Right renal cortex interstitium (tissue), 3 donors: ENCODE measurements at regions not wholly inside any gene's neighbourhood (a gene's known extent, or its start where the extent isn't known, plus 50 kb on each side); places are given as distances from the start of the nearest gene placed in this dataset.

ENCODE experiments used
- DNase-seq, 3 donors: peaks; one replicate each; pipeline ENCODE4 v3.0.0-alpha.2; 2013; ENCODE audit warnings: low read depth in 3 of 3, low spot score in 2 of 3

- no peak for DNase-seq
Measured at GRCh38 chr18:77969972-77970371, 720.3 kb downstream of the GALR1 start.

DNA sequence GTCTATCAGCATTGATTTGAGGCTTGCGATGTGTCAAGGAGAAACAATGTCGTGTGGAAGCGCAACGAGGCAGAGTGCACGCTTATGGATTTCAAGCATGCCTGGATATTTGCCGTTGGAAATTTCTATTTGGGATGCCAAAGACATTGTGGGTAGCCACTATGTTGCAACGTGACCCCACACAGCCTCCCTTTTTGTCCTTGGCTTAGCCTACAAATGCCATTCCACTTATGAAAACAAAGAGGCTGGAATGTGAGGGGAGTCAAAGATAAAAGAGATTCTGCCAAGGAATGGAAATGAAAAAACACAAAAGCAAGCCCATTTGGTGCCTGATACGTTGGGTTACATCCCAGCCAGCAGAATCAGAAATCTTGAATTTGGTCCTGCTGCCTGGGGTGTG is 721.2 kb downstream of the GALR1 start:
- DNase-seq: no peak

DNA sequence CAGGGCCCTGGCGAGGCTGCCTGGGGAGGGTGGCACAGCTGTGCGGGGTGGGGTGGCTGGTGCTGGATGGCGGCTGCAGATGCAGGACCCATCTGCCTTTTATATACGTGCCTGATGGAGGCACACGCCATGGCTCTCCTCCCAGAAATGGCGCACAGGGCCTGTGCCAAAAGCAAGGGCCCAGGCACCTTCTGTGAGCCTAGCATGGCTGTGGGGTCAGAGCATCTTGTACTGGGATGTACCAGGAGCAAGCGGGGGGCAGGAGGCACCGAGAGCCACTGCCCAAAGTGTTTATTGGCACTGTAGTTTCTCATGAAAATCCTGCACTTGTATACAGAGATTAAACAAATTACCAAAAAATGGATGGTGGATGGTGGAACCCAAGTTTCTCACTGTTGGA is 724.1 kb downstream of the GALR1 start:
- DNase-seq: no peak

DNA sequence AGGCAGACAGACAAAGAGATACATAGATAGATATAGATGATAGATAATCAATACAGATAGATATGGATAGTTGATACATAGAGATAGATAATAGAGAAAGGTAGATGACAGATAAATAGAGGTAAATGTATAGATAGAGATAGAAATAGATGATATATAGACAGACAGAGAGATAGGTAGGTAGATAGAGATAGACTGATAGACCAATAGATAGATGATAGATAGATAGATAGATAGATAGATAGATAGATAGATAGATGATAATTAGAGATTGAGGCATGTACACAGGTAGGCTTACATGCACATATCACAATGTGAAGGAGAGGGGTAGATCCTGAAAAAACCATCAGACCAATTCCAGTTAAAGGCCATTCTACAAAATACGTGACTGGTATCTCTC is 724.7 kb downstream of the GALR1 start:
- DNase-seq: no peak

DNA sequence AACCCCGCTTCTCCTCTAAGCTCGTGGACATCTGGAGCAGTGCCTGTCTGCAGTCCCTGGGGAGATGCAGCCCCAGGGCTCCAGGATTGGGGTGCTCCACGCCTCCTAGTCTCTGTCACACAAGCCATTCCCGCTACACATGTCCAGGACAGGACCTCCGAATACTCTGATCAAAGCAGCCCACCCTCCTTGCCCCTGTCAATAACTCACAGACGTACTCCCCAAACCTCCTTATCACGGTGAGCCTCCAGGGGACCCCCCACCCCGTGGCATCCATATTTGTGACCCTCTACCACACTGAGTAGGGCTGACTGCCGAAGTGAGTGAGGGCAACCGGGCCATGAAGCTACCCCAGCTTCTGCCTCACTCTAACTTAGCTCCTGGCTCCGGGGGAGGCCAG is 727.7 kb downstream of the GALR1 start:
- DNase-seq: no peak

GRCh38 chr18:77980275-77980674 is 730.6 kb downstream of the GALR1 start:
- no peak for DNase-seq

DNA sequence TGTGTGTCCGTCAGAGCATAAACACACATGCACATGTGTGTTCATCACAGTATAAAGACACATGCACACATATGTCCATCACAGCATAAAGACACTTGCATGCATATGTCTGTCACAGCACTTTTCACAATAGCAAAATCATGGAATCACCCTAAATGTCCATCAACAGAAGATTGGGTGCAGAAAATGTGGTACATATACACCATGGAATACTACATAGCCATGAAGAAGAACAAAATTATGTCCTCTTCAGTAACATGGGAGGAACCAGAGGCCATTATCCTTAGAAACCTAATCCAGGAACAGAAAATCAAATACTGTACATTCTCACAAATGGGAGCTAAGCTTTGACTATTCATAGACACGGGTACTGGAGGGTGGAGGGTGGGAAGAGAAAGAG is 732.2 kb downstream of the GALR1 start:
- DNase-seq: no peak

GRCh38 chr18:77983270-77983669 is 733.6 kb downstream of the GALR1 start:
- no peak for DNase-seq

DNA sequence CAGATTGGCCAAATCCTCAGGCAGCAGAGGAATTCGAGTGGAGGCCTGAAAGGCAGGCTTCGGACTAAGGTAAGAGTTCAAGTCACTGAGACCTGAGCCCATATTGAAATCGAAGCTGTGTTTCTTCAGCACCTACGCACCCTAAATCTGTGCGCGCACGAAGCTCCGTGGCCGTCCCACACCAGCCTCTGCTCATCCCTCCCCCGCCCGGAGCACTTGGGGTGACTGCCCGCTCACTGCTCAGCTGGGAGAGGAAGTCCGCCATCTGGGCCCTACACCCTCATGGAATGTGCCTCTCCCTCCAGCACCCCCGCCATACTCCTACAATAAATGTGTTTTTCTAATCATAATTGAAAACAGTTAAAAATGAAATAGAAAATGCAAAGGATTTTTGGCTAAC is 734.5 kb downstream of the GALR1 start:
- no peak for DNase-seq

DNA sequence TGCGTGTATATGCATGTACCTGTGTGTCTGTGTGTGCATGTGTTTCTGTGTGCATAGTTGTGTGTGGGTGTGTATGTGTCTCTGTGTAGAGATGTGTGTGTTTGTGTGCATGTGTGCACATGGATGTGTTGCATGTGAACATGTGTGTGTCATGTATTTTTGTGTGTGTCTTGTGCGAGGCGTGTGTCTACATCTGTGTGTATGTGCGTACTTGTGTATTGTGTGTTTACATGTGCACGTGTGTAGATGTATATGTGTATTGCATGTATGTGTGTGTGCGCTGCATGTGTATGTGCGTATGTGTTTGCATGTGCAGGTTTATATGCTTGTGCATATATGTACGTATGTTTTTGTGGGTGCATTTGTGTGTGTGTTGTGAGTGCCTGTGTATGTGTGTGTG is 735.2 kb downstream of the GALR1 start:
- DNase-seq: no peak

DNA sequence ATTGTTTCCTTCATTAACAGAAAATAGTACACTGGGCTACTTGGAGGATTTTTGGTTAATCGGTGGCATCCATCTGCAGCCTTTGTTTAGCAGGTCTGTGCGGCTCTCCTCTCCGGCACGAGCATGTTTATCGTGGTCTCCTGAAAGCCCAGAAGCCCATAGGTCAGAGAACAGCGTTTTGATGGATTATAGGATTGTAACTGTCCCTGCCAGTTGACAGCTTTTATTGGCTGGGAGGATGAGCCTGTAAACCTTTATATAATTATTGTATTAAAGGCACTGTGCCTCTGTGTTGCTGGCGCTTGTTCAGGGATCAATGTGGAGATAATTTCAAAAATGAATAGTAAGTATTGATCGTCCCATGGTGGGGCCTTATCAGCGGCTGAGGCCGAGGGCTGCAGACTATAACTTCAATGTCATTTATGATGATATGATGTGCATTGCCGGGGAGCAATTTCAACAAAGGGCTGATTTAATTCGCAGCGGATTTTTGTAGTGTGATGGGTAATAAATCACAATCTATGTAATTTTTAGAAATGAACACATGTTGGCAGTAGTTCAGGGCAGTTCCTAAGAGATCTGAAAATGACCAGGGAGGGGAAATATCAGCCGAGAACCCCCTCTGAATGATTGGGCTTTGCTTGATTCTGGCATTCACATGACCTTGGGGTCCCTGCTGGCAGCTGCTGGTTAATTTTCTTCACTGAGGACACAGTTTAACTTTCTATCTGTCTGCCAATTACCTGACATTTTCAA is 736.1 kb downstream of the GALR1 start:
- DNase-seq: no peak

DNA sequence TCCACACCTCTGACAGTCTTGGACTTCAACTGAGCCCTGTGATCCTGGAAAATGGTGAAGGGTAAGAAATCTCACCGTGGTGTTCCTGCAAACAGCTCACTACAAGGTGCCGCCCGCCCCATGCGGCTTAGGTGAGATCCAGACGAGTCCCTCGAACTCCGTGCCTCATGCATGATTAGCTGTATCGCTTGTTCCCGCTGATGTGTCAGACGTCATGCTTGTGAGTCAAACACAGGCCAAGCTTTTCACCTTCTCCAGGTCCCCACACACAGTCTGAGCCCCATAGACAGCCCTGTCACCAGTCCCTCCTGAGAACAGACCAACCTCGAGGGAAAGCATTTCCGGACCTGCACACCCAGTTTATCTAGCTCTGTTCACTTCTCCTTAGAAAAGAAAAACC is 740.5 kb downstream of the GALR1 start:
- no peak for DNase-seq

- DNase-seq: no peak
Measured at GRCh38 chr18:77990901-77991300, 741.3 kb downstream of the GALR1 start.

- DNase-seq: no peak
Measured at GRCh38 chr18:77992057-77992456, 742.4 kb downstream of the GALR1 start.

GRCh38 chr18:77993188-77993981 is 743.7 kb downstream of the GALR1 start:
- no peak for DNase-seq

DNA sequence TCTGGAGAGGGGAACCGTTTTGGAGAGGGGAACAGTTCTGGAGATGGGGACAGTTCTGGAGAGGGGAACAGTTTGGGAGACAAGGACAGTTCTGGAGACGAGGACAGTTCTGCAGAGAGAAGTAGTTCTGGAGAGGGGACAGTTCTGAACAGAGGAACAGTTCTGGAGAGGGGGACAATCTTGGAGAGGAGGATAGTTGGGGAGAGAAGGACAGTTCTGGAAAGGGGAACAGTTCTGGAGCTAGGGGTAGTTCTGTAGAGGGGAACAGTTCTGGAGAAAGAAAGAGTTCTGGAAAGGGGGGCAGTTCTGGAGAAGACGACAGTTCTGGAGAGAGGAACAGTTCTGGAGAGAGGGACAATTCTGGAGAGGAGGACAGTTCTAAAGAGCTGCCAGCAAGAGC is 745.9 kb downstream of the GALR1 start:
- no peak for DNase-seq

- no peak for DNase-seq
Measured at GRCh38 chr18:77996737-77997136, 747.1 kb downstream of the GALR1 start.

DNA sequence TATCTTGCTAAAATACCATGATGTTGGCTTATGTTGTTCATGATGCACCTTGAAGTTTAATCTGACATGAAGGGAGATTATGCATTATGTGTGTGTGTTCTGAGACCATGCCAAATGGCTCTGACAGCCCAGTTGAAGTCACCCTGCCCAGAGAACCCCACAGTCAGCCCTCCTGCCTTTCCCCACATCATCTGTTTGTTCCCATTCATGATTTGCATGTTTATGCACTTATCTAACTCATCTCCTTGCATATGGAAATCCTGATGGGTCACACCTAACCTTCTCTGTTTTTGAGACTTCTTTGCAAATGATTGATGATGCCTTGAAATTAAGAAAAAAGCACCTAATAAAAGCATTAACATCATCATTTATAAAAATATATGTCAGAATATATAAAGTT is 752.2 kb downstream of the GALR1 start:
- DNase-seq: no peak

GRCh38 chr18:78006006-78006773 is 756.5 kb downstream of the GALR1 start:
- DNase-seq: no peak

- DNase-seq: no peak
Measured at GRCh38 chr18:78006774-78007260, 757.2 kb downstream of the GALR1 start.

DNA sequence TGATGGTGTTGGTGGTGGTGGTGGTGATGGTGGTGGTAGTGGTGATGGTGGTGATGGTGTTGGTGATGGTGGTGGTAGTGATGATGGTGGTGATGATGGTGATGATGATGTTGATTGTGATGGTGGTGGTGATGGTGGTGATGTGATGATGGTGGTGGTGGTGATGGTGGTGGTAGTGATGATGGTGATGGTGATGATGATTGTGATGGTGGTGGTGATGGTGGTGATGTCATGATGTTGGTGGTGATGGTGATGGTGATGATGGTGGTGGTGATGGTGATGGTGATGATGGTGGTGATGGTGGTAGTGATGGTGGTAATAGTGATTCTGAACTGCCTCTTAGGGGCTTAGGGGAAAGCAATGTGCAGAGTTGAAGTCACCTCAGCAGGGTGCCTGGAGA is 760.7 kb downstream of the GALR1 start:
- no peak for DNase-seq
